ENCODE measurements at regions not wholly inside any gene's neighbourhood (a gene's known extent, or its start where the extent isn't known, plus 50 kb on each side); places are given as distances from the start of the nearest gene placed in this dataset.

DNA sequence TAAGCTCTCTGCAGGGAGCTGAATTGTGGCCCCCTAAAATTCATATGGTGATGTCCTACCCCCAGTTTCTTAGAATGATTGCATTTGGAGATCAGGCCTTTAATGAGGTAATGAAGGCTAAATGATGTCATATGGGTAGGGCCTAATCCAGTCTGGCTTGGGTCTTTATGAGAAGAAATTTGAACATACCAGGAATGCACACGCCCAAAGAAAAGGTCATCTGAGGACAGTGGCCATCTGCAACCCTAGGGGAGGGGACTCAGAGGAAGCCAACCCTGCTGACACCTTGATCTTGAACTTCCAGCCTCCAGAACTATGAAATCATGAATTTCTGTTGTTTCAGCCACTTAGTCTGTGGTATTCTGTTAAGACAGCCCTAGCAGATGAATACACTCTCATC lies 426.7 kb downstream of the EPHA4 start:
- TF ChIP-seq, protein P1, sequence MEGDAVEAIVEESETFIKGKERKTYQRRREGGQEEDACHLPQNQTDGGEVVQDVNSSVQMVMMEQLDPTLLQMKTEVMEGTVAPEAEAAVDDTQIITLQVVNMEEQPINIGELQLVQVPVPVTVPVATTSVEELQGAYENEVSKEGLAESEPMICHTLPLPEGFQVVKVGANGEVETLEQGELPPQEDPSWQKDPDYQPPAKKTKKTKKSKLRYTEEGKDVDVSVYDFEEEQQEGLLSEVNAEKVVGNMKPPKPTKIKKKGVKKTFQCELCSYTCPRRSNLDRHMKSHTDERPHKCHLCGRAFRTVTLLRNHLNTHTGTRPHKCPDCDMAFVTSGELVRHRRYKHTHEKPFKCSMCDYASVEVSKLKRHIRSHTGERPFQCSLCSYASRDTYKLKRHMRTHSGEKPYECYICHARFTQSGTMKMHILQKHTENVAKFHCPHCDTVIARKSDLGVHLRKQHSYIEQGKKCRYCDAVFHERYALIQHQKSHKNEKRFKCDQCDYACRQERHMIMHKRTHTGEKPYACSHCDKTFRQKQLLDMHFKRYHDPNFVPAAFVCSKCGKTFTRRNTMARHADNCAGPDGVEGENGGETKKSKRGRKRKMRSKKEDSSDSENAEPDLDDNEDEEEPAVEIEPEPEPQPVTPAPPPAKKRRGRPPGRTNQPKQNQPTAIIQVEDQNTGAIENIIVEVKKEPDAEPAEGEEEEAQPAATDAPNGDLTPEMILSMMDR (IDR thresholded peaks at IDR 0.05), result no peak
- TF ChIP-seq EP300 (IDR thresholded peaks at IDR 0.05; ENCODE audit: low read depth) (no peak), POLR2A (IDR thresholded peaks at IDR 0.05) (no peak)

Data from transverse colon (tissue), 3 donors.